ENCODE measurements at regions not wholly inside any gene's neighbourhood (a gene's known extent, or its start where the extent isn't known, plus 50 kb on each side); places are given as distances from the start of the nearest gene placed in this dataset.

DNA sequence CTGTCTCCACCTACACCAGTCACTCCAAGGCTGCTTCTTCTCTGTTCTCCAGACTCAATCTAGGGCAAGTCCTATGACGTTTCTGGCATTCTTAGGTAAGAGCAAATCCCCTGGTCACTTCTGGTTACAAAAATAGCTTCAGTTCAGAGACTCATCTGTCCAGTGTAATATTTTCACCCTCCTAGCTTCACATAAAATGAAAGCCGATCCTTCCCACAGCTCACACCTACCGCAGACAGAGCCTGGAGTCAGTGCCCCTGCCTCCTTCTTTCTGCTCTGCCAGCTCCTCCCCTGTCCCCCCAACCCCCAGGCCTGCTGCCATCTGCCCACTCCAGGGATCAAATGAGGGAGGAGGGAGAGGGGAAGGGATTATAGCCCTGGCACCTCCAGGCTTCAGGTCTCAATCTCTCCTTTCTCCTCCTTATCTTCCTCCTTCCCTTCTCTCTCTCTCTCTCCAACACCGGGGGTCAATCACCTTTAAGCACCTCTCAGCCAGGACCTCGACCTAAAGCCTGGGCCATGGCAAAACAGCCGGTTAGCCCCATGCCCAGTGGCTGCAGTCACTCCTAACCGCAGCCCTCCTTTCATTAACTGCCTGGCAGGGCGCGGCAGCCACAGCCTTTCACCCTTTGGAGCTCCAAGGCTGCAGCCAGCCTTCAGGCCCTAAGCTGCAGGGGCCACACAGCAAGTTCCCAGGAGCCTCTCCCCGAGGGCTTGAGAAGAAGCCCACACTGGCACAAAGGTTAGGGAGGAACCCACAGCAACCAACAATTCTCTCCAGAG lies 292.6 kb upstream of the MGMT start:
- Histone ChIP-seq H3K27ac (ENCODE audit: low read depth, low read length) (no peak overlapping the region), H3K36me3 (ENCODE audit: insufficient read depth, low read length) (no peaks in the 10 kb centered on the region), H3K27me3 (ENCODE audit: insufficient read depth, low read length) (no peaks in the 10 kb centered on the region), H3K4me1 (ENCODE audit: insufficient read depth, low read length) (no peaks in the 10 kb centered on the region), H3K4me3 (ENCODE audit: low read length in 2 of 2) (no peak overlapping the region), H3K9me3 (ENCODE audit: control insufficient read depth in 1 of 2, low read length in 2 of 2) (no peaks in the 10 kb centered on the region)
- Mint-ChIP-seq H3K27ac (no peak overlapping the region), H3K4me3 (no peak overlapping the region), H3K9me3 (no peaks in the 10 kb centered on the region), H3K27me3 (peaks cover 2 to 3% of the 10 kb centered on the region in 2 donors), H3K4me1 (no peaks in the 10 kb centered on the region), H3K36me3 (no peaks in the 10 kb centered on the region)
- intact Hi-C loops (cut with micrococcal nuclease): no loop called here
- POLR2A ChIA-PET (ENCODE audit: partially characterized antibody): no interaction called here
- no peak for DNase-seq
- CTCF ChIA-PET (ENCODE audit: partially characterized antibody): no interaction called here

DNA sequence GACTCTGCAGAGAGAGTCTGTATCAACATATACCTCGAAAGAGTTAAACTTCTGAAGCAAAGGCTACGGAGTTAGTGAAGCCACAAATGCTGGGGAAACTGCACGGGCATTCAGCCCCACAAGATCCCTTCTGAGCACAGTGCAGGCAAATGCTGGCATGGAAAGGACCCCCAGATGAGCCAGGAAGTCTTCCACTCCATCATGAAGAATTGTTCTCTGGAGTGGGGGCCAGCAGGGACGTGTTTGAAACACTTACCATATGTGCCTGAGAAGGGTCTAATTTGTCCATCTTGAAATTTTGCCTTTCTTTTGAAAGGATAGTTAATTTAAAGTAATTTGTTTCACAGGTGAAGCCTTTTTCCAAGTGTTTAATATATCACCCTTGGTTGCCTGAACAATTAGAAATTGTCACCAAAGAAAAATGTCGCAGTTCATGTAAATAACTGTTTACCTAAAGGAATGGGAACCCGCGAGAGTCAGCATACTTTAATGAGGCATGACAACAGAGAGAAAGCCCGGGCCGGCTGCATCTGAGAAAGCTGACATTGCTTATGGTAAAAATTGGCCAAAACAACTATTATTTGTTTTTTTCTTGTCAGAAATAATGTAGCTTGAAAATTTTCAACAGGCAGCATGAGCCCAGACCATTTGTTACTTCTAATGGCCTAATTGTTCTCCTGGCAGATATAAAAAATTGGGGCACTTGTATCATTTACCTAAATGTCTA lies 287.6 kb upstream of the MGMT start:
- no peaks in the 10 kb centered on the region for H3K36me3 Mint-ChIP-seq
- peaks cover 3% of the 10 kb centered on the region in 2 donors for H3K27me3 Mint-ChIP-seq
- CTCF ChIA-PET (ENCODE audit: partially characterized antibody): no interaction called here
- no peaks in the 10 kb centered on the region for H3K4me1 ChIP-seq (ENCODE audit: insufficient read depth, low read length)
- no peaks in the 10 kb centered on the region for H3K27me3 ChIP-seq (ENCODE audit: insufficient read depth, low read length)
- no peaks in the 10 kb centered on the region for H3K4me1 Mint-ChIP-seq
- DNase-seq: no peak
- H3K36me3 ChIP-seq (ENCODE audit: insufficient read depth, low read length): no peaks in the 10 kb centered on the region
- no peak overlapping the region for H3K27ac ChIP-seq (ENCODE audit: low read depth, low read length)
- POLR2A ChIA-PET (ENCODE audit: partially characterized antibody): no interaction called here
- H3K4me3 ChIP-seq (ENCODE audit: low read length in 2 of 2): no peak overlapping the region
- no peaks in the 10 kb centered on the region for H3K9me3 ChIP-seq (ENCODE audit: control insufficient read depth in 1 of 2, low read length in 2 of 2)
- intact Hi-C loops (cut with micrococcal nuclease): no loop called here
- H3K4me3 Mint-ChIP-seq: no peak overlapping the region
- peaks cover 0 to 4% (median 0%) of the 10 kb centered on the region in 8 donors for H3K9me3 Mint-ChIP-seq
- no peak overlapping the region for H3K27ac Mint-ChIP-seq

DNA sequence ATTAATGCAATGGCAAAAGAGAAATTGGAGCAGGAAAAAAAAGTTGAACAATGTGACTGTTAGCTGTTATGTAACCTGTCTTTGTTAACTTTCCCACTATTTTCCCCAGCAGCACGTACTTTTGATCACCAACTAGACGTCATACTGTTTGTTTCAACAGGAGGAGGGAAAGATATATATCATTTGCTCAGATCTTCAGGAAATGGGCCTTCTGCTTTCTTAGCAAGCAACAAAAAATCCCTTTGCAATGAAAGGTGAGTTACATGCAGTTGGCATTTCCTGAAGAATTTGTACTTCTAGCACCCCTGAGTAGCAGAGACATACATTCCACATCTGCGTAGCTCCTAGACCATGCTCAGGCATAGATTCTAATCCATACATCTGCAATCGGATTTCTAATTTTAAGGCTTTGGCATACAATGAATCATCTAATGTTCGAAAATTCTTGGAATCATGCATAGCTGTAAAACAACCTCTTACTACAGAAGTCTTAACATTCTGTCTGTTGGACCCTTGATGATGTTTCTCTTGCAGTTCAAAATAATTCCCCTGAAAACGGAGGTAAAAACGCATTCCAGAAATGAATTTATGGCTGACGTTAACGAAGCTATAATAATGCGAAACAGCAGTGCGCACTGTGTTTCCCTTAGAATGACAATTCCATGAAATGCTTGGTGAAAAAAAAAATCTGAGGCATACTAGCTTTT lies 286.9 kb upstream of the MGMT start:
- Mint-ChIP-seq H3K9me3 (peaks cover 0 to 4% (median 0%) of the 10 kb centered on the region in 8 donors), H3K27me3 (peaks cover 3% of the 10 kb centered on the region in 2 donors), H3K27ac (no peak overlapping the region), H3K36me3 (no peaks in the 10 kb centered on the region), H3K4me1 (no peaks in the 10 kb centered on the region), H3K4me3 (no peak overlapping the region)
- H3K4me3 ChIP-seq (ENCODE audit: low read length in 2 of 2): no peak overlapping the region
- no peaks in the 10 kb centered on the region for H3K9me3 ChIP-seq (ENCODE audit: control insufficient read depth in 1 of 2, low read length in 2 of 2)
- no peaks in the 10 kb centered on the region for H3K36me3 ChIP-seq (ENCODE audit: insufficient read depth, low read length)
- H3K4me1 ChIP-seq (ENCODE audit: insufficient read depth, low read length): no peaks in the 10 kb centered on the region
- H3K27me3 ChIP-seq (ENCODE audit: insufficient read depth, low read length): no peaks in the 10 kb centered on the region
- no peak for DNase-seq
- POLR2A ChIA-PET (ENCODE audit: partially characterized antibody): no interaction called here
- intact Hi-C loops (cut with micrococcal nuclease): no loop called here
- H3K27ac ChIP-seq (ENCODE audit: low read depth, low read length): no peak overlapping the region
- CTCF ChIA-PET (ENCODE audit: partially characterized antibody): no interaction called here

DNA sequence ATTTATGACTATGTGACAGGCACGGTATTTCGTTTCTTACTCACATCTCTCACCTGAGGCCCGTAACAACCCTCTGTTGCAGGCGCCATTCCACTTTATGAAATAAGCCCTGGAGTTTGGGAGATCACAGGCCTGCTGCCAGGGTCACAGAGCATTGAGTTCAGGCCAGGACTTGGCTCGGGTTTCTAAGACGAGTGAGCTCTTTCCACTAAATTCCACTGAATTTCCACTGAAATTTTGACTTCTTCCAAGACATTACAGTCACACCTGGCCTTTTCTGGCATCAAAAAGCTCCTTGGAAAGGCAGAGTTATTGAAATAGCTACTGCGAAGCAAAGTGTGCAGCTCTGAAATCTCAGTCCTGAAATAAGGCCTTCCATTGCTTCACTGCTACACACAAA lies 282.8 kb upstream of the MGMT start:
- Histone ChIP-seq H3K4me3 (ENCODE audit: low read length in 2 of 2) (no peak overlapping the region), H3K9me3 (ENCODE audit: control insufficient read depth in 1 of 2, low read length in 2 of 2) (no peaks in the 10 kb centered on the region), H3K4me1 (ENCODE audit: insufficient read depth, low read length) (no peaks in the 10 kb centered on the region), H3K27me3 (ENCODE audit: insufficient read depth, low read length) (no peaks in the 10 kb centered on the region), H3K27ac (ENCODE audit: low read depth, low read length) (no peak overlapping the region), H3K36me3 (ENCODE audit: insufficient read depth, low read length) (no peaks in the 10 kb centered on the region)
- no peak overlapping the region for H3K27ac Mint-ChIP-seq
- DNase-seq: no peak
- no peaks in the 10 kb centered on the region for H3K36me3 Mint-ChIP-seq
- no peak overlapping the region for H3K4me3 Mint-ChIP-seq
- H3K27me3 Mint-ChIP-seq: peaks cover 0 to 2% of the 10 kb centered on the region in 2 donors
- CTCF ChIA-PET (ENCODE audit: partially characterized antibody): no interaction called here
- peaks cover 0 to 20% (median 12%) of the 10 kb centered on the region in 8 donors for H3K9me3 Mint-ChIP-seq
- intact Hi-C loops (cut with micrococcal nuclease): no loop called here
- no peaks in the 10 kb centered on the region for H3K4me1 Mint-ChIP-seq
- POLR2A ChIA-PET (ENCODE audit: partially characterized antibody): no interaction called here

DNA sequence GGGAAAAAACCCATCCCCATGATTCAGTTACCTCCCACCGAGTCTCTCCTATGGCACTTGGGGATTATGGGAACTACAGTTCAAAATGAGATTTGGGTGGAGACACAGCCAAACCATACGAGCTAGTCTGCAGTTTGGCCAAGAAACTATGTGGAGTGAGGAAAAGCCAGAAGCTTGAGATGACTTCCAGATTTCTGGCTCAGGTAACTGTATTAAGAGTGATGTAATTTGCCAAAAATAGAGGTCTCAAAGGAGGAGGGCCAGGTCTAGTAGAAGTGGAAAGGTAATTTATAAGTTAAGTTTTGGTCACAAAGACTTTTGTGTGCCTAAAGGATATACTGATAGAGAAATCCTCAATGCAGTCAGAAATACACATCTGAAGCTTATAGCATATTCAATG lies 279.7 kb upstream of the MGMT start:
- intact Hi-C loops (cut with micrococcal nuclease): no loop called here
- no peak for DNase-seq
- Mint-ChIP-seq H3K27me3 (peaks cover 0 to 1% of the 10 kb centered on the region in 2 donors), H3K27ac (no peak overlapping the region), H3K4me1 (no peaks in the 10 kb centered on the region), H3K4me3 (no peak overlapping the region), H3K9me3 (peaks cover 0 to 20% (median 12%) of the 10 kb centered on the region in 8 donors), H3K36me3 (no peaks in the 10 kb centered on the region)
- no peaks in the 10 kb centered on the region for H3K9me3 ChIP-seq (ENCODE audit: control insufficient read depth in 1 of 2, low read length in 2 of 2)
- POLR2A ChIA-PET (ENCODE audit: partially characterized antibody): no interaction called here
- H3K27ac ChIP-seq (ENCODE audit: low read depth, low read length): no peak overlapping the region
- CTCF ChIA-PET (ENCODE audit: partially characterized antibody): no interaction called here
- no peaks in the 10 kb centered on the region for H3K4me1 ChIP-seq (ENCODE audit: insufficient read depth, low read length)
- no peaks in the 10 kb centered on the region for H3K27me3 ChIP-seq (ENCODE audit: insufficient read depth, low read length)
- no peaks in the 10 kb centered on the region for H3K36me3 ChIP-seq (ENCODE audit: insufficient read depth, low read length)
- H3K4me3 ChIP-seq (ENCODE audit: low read length in 2 of 2): no peak overlapping the region

DNA sequence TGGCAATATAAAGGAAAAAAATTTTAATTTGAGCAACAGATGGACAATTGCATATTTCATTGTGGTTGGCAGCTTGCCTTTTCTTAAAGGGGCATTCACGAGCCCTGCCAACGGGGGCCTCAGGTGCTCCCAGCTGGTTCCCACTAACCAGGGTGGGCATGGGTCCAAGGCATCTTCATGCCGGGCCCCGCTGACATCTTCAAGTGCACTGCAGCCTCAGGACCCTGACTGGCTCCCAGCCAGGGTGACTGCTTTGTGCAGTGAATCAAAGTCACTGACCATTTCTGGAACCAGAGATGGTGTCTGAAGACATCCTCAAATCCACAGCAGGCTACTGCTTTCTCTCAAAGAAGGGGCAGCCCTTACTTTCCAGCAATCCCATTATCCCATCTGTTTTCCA lies 275.2 kb upstream of the MGMT start:
- Mint-ChIP-seq H3K36me3 (no peaks in the 10 kb centered on the region), H3K27me3 (peaks cover 2 to 4% of the 10 kb centered on the region in 2 donors), H3K9me3 (peaks cover 0 to 12% (median 7%) of the 10 kb centered on the region in 8 donors), H3K4me3 (no peak overlapping the region), H3K27ac (no peak overlapping the region), H3K4me1 (peaks cover 0 to 3% (median 0%) of the 10 kb centered on the region in 4 donors)
- H3K4me3 ChIP-seq (ENCODE audit: low read length in 2 of 2): no peak overlapping the region
- ChIA-PET POLR2A (ENCODE audit: partially characterized antibody) (no interaction called here), CTCF (ENCODE audit: partially characterized antibody) (no interaction called here)
- H3K27me3 ChIP-seq (ENCODE audit: insufficient read depth, low read length): no peaks in the 10 kb centered on the region
- H3K4me1 ChIP-seq (ENCODE audit: insufficient read depth, low read length): no peaks in the 10 kb centered on the region
- no peak overlapping the region for H3K27ac ChIP-seq (ENCODE audit: low read depth, low read length)
- H3K36me3 ChIP-seq (ENCODE audit: insufficient read depth, low read length): no peaks in the 10 kb centered on the region
- no peaks in the 10 kb centered on the region for H3K9me3 ChIP-seq (ENCODE audit: control insufficient read depth in 1 of 2, low read length in 2 of 2)
- no peak for DNase-seq
- intact Hi-C loops (cut with micrococcal nuclease): no loop called here

DNA sequence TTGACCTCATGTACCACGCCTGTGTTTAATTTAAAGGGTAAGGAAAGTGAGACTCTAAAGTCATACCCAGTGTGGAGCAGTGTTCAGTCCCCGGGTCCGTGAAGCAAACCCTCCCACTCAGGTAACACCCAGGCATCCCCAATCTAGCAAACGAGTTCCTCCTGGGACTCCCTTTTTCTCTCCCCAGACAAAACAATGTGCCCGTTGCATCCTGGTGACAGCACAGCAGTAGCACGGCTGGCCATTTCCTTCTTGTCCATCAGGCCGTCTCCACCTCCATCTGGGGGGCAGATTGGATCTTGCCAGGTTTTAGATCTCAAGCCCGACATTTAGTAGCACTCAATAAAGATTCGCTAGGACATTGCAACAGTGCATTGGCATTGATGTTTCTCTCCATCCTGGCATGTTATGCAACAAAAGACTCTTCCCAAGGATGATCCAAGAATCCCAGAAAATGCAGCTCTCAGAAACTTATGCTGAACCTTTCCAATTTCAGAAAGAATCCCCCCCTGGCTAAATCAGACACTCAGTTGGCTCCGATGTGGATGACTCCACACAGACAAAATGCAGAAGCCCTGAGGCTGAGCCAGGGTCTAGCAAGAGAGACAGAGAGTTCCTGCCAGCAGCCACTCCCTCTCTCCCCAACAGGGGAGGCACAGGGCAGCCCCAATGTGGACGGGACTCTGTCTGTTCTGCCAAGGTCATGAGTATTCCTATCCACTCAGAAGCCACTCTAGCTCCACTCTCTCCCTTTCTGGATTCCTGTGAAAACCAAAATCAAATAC lies 274.5 kb upstream of the MGMT start:
- no peaks in the 10 kb centered on the region for H3K4me1 ChIP-seq (ENCODE audit: insufficient read depth, low read length)
- H3K4me3 ChIP-seq (ENCODE audit: low read length in 2 of 2): no peak overlapping the region
- Mint-ChIP-seq H3K36me3 (no peaks in the 10 kb centered on the region), H3K27ac (no peak overlapping the region), H3K4me3 (no peak overlapping the region), H3K27me3 (peaks cover 2 to 4% of the 10 kb centered on the region in 2 donors), H3K4me1 (peaks cover 0 to 3% (median 0%) of the 10 kb centered on the region in 4 donors), H3K9me3 (peaks cover 0 to 7% (median 3%) of the 10 kb centered on the region in 8 donors)
- H3K9me3 ChIP-seq (ENCODE audit: control insufficient read depth in 1 of 2, low read length in 2 of 2): no peaks in the 10 kb centered on the region
- intact Hi-C loops (cut with micrococcal nuclease): no loop called here
- no peaks in the 10 kb centered on the region for H3K36me3 ChIP-seq (ENCODE audit: insufficient read depth, low read length)
- no peaks in the 10 kb centered on the region for H3K27me3 ChIP-seq (ENCODE audit: insufficient read depth, low read length)
- CTCF ChIA-PET (ENCODE audit: partially characterized antibody): no interaction called here
- H3K27ac ChIP-seq (ENCODE audit: low read depth, low read length): no peak overlapping the region
- no peak for DNase-seq
- POLR2A ChIA-PET (ENCODE audit: partially characterized antibody): interaction anchor here (0.6 kb wide), 1 partner anchor 54 kb away, joined by 3 read pairs; no protein-coding TSS in a partner anchor

Measured in CD4-positive, alpha-beta memory T cell (primary cell).